ENCODE measurements at regions not wholly inside any gene's neighbourhood (a gene's known extent, or its start where the extent isn't known, plus 50 kb on each side); places are given as distances from the start of the nearest gene placed in this dataset.

DNA sequence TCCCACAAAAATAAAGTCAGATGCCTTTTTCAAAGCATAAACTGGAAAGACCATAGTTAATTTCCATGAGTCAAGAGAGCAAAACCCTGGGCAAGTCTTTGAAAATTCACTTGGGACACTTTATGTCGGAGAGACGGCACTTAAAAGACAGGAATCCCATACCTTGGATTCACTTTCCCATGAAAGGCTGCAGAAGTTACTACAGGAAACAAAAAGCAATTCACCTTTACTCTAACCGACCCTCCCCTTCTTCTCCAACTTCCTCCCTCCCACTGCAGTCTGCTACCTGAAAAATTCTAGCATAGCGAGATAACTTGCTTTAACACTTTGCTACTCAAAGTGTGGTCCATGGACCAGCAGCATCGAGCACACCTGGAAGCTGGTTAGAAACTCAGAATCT, 539.1 kb upstream of the JAG1 start:
- no peak for DNase-seq
- intact Hi-C loops (cut with micrococcal nuclease; ENCODE audit: unreplicated experiment): no loop called here
- ChIA-PET POLR2A (ENCODE audit: unreplicated experiment) (no interaction called here), CTCF (no interaction called here)
- H4K20me1 ChIP-seq (ENCODE audit: insufficient read depth): no peaks in the 10 kb centered on the region
- H3K4me3 ChIP-seq: no peak overlapping the region
- H3K9me2 ChIP-seq (ENCODE audit: insufficient read depth): no peaks in the 10 kb centered on the region
- TF ChIP-seq, protein P1, sequence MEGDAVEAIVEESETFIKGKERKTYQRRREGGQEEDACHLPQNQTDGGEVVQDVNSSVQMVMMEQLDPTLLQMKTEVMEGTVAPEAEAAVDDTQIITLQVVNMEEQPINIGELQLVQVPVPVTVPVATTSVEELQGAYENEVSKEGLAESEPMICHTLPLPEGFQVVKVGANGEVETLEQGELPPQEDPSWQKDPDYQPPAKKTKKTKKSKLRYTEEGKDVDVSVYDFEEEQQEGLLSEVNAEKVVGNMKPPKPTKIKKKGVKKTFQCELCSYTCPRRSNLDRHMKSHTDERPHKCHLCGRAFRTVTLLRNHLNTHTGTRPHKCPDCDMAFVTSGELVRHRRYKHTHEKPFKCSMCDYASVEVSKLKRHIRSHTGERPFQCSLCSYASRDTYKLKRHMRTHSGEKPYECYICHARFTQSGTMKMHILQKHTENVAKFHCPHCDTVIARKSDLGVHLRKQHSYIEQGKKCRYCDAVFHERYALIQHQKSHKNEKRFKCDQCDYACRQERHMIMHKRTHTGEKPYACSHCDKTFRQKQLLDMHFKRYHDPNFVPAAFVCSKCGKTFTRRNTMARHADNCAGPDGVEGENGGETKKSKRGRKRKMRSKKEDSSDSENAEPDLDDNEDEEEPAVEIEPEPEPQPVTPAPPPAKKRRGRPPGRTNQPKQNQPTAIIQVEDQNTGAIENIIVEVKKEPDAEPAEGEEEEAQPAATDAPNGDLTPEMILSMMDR (conservative IDR thresholded peaks at IDR 0.05): no peak
- no peak for TF ChIP-seq EZH2 (IDR thresholded peaks at IDR 0.05; ENCODE audit: low read depth)
- no peak overlapping the region for H3K4me2 ChIP-seq
- H3K27me3 ChIP-seq (ENCODE audit: insufficient read depth, low read depth): no peaks in the 10 kb centered on the region
- no peak overlapping the region for H2AFZ ChIP-seq
- H3K36me3 ChIP-seq (ENCODE audit: low read depth): no peaks in the 10 kb centered on the region
- no peak overlapping the region for H3K27ac ChIP-seq
- no TSS peak for BruUV-seq (replicated peaks)
- H3K79me2 ChIP-seq (ENCODE audit: low read depth): no peaks in the 10 kb centered on the region
- no peaks in the 10 kb centered on the region for H3F3A ChIP-seq (ENCODE audit: insufficient read depth, low read depth)
- no peaks in the 10 kb centered on the region for H3K9me3 ChIP-seq (ENCODE audit: insufficient read depth, low read depth)
- H3K4me1 ChIP-seq (replicated peaks; ENCODE audit: insufficient read depth): no peaks in the 10 kb centered on the region

DNA sequence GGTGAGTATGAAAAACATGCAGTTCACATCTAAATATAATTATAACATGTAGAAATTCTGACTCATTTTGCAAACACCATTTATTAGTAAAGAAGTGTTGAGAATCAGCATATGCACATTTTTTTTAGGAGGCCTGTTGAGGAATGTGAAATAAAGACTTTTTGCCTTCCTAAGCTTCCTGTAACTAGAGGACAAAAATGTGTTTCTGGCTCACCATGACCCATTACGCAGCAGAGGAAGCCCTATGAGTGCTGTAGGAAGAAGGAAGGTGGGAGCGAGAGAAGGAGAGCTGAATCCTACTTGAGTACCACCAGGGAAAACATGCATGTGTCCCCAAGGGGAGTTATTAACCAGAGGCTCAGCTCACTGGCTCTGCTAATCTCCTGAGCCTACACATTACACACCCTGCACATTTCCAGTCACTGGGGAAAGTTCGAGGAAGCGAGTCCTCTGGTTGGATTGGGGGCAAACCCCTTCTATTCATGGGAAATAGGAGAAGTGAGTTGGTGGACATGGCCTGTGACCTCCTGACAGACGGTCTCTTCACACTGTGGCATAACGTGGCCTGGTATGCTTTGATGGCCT, 540.5 kb upstream of the JAG1 start:
- no peak overlapping the region for H2AFZ ChIP-seq
- CTCF ChIA-PET: no interaction called here
- intact Hi-C loops (cut with micrococcal nuclease; ENCODE audit: unreplicated experiment): no loop called here

DNA sequence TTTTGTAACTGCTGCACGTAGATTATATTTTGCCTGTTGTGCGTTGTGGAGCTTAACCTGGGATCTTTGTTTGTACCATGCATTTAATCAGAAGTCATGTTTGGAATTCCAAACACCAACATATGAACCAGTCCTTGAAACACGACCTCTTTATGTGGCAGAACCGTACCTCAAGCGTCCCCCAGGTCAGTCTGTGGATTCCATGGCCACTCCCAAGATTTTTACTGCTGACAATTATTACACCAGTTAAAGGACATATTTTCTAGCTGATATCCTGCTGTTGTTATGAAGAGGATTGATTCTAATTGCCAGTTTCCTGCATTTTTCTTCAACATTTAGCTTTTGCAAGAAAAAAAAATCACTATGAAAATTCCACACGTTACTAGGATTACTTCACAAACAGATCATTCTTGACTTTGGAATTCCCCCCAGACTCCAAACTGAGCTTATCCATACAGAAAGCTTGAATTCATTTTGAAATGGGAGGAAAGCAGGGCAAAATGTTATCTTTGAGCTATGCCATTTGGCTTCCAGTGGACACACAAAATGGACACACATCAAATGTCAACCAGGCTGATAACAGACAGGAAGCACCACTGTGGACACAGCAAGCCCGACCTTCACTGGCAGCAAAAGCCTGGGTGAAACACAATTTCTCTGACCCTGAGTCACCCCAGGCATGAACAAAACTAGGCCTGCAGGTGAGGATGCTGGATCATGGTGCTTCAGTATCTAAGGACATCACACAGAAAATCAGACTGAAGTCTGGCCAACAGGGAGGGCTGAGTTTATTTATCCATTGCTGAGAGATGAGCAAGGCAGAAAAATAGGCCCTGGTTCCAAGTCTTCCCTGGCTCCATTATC, 542.9 kb upstream of the JAG1 start:
- no peak for DNase-seq
- no TSS peak for BruUV-seq (replicated peaks)
- no peaks in the 10 kb centered on the region for H3K9me3 ChIP-seq (ENCODE audit: insufficient read depth, low read depth)
- H4K20me1 ChIP-seq (ENCODE audit: insufficient read depth): no peaks in the 10 kb centered on the region
- no peak overlapping the region for H3K27ac ChIP-seq
- no peak overlapping the region for H3K4me2 ChIP-seq
- no peaks in the 10 kb centered on the region for H3K79me2 ChIP-seq (ENCODE audit: low read depth)
- H3K4me1 ChIP-seq (replicated peaks; ENCODE audit: insufficient read depth): no peaks in the 10 kb centered on the region
- H2AFZ ChIP-seq: no peak overlapping the region
- CTCF ChIA-PET: no interaction called here
- H3F3A ChIP-seq (ENCODE audit: insufficient read depth, low read depth): no peaks in the 10 kb centered on the region
- intact Hi-C loops (cut with micrococcal nuclease; ENCODE audit: unreplicated experiment): no loop called here
- no peak for TF ChIP-seq EZH2 (IDR thresholded peaks at IDR 0.05; ENCODE audit: low read depth)
- TF ChIP-seq, protein P1 (conservative IDR thresholded peaks at IDR 0.05): no peak
- no peaks in the 10 kb centered on the region for H3K9me2 ChIP-seq (ENCODE audit: insufficient read depth)
- H3K27me3 ChIP-seq (ENCODE audit: insufficient read depth, low read depth): no peaks in the 10 kb centered on the region
- no peak overlapping the region for H3K4me3 ChIP-seq
- no peaks in the 10 kb centered on the region for H3K36me3 ChIP-seq (ENCODE audit: low read depth)
- POLR2A ChIA-PET (ENCODE audit: unreplicated experiment): interaction anchor here (0.7 kb wide), 1 partner anchor 12 kb away, joined by 3 read pairs; no protein-coding TSS in a partner anchor

More for the DNA sequence above, 540.5 kb upstream of the JAG1 start:
- Histone ChIP-seq H3F3A (ENCODE audit: insufficient read depth, low read depth) (no peaks in the 10 kb centered on the region), H3K36me3 (ENCODE audit: low read depth) (no peaks in the 10 kb centered on the region), H3K9me2 (ENCODE audit: insufficient read depth) (no peaks in the 10 kb centered on the region), H3K27me3 (ENCODE audit: insufficient read depth, low read depth) (no peaks in the 10 kb centered on the region), H3K4me3 (no peak overlapping the region), H3K4me1 (replicated peaks; ENCODE audit: insufficient read depth) (no peaks in the 10 kb centered on the region), H3K79me2 (ENCODE audit: low read depth) (no peaks in the 10 kb centered on the region), H3K9me3 (ENCODE audit: insufficient read depth, low read depth) (no peaks in the 10 kb centered on the region), H3K4me2 (no peak overlapping the region), H3K27ac (no peak overlapping the region), H4K20me1 (ENCODE audit: insufficient read depth) (no peaks in the 10 kb centered on the region)
- POLR2A ChIA-PET (ENCODE audit: unreplicated experiment): interaction anchor here (0.7 kb wide), 1 partner anchor 53 kb away, joined by 3 read pairs; no protein-coding TSS in a partner anchor
- no peak for TF ChIP-seq EZH2 (IDR thresholded peaks at IDR 0.05; ENCODE audit: low read depth)
- TF ChIP-seq, protein P1 (conservative IDR thresholded peaks at IDR 0.05): no peak
- BruUV-seq (replicated peaks): no TSS peak
- DNase-seq: no peak
